Loucy (cell line): ENCODE measurements at regions not wholly inside any gene's neighbourhood (a gene's known extent, or its start where the extent isn't known, plus 50 kb on each side); places are given as distances from the start of the nearest gene placed in this dataset.
"Not testable (repeated sequence)": the region's sequence is repeated elsewhere in the genome, so short reads cannot be mapped to it uniquely, and the experiment has no call there.

Experiments used
- H2AFZ ChIP-seq: fragments of 200-600 bp; sonication (generic); 2 replicates; pipeline ENCODE4 v1.6.0; 2016; ENCODE audit warnings: antibody characterized with exemption, mild to moderate bottlenecking, low read length, moderate library complexity
- H3F3A ChIP-seq: fragments of 200-600 bp; 2 replicates; pipeline ENCODE4 v1.6.0; 2016; ENCODE audit warnings: antibody characterized with exemption, low read depth, mild to moderate bottlenecking
- H3K27me3 ChIP-seq: fragments of 200-600 bp; sonication (generic); 2 replicates; pipeline ENCODE4 v1.6.1; 2014; ENCODE audit warnings: low read length, mild to moderate bottlenecking; ENCODE audit not compliant: insufficient read depth, poor library complexity, severe bottlenecking
- H3K36me3 ChIP-seq: fragments of 200-600 bp; sonication (generic); 2 replicates; pipeline ENCODE4 v1.6.1; 2016; ENCODE audit warnings: low read length; ENCODE audit not compliant: insufficient read depth
- H3K4me1 ChIP-seq: fragments of 200-600 bp; sonication (generic); 2 replicates; pipeline ENCODE4 v1.5.1; 2014; ENCODE audit warnings: low read length, mild to moderate bottlenecking; ENCODE audit not compliant: insufficient read depth, poor library complexity, severe bottlenecking
- H3K4me2 ChIP-seq: fragments of 200-600 bp; sonication (generic); 2 replicates; pipeline ENCODE4 v1.6.0; 2014; ENCODE audit warnings: antibody characterized with exemption, low read length, low read depth, mild to moderate bottlenecking; ENCODE audit not compliant: poor library complexity, severe bottlenecking
- H3K4me3 ChIP-seq: fragments of 200-600 bp; sonication (generic); 2 replicates; pipeline ENCODE4 v1.5.1; 2014; ENCODE audit warnings: low read length, mild to moderate bottlenecking, mixed read lengths; ENCODE audit not compliant: poor library complexity, severe bottlenecking
- H3K79me2 ChIP-seq: fragments of 200-600 bp; sonication (generic); 2 replicates; pipeline ENCODE4 v1.6.1; 2014; ENCODE audit warnings: low read length; ENCODE audit not compliant: insufficient read depth
- H3K9ac ChIP-seq: fragments of 200-600 bp; sonication (generic); 2 replicates; pipeline ENCODE4 v1.6.0; 2014; ENCODE audit warnings: mild to moderate bottlenecking, low read depth, low read length, moderate library complexity; ENCODE audit not compliant: poor library complexity, severe bottlenecking
- H3K9me2 ChIP-seq: fragments of 200-600 bp; sonication (generic); replicated peaks from 2 replicates; pipeline ENCODE4 v1.6.1; 2016; ENCODE audit warnings: low read depth, low read length, mixed read lengths
- H3K9me3 ChIP-seq: fragments of 200-600 bp; sonication (generic); 2 replicates; pipeline ENCODE4 v1.6.1; 2014; ENCODE audit warnings: mild to moderate bottlenecking, antibody characterized with exemption, low read length, low read depth; ENCODE audit not compliant: insufficient read depth
- H4K20me1 ChIP-seq: fragments of 200-600 bp; sonication (generic); 2 replicates; pipeline ENCODE4 v1.6.0; 2014; ENCODE audit warnings: antibody characterized with exemption, low read length, mild to moderate bottlenecking; ENCODE audit not compliant: insufficient read depth, poor library complexity, severe bottlenecking
- EZH2phosphoT487 ChIP-seq: fragments of 200-600 bp; IDR thresholded peaks from 2 replicates; pipeline ENCODE4 v1.6.1; 2018; ENCODE audit warnings: antibody characterized with exemption, mild to moderate bottlenecking, moderate library complexity, borderline replicate concordance
- TF ChIP-seq, protein P1 (sequence below): fragments of 200-600 bp; sonication (generic); conservative IDR thresholded peaks from 2 replicates; pipeline ENCODE4 v1.5.1; 2014; ENCODE audit warnings: mild to moderate bottlenecking, antibody characterized with exemption, low read length

DNA sequence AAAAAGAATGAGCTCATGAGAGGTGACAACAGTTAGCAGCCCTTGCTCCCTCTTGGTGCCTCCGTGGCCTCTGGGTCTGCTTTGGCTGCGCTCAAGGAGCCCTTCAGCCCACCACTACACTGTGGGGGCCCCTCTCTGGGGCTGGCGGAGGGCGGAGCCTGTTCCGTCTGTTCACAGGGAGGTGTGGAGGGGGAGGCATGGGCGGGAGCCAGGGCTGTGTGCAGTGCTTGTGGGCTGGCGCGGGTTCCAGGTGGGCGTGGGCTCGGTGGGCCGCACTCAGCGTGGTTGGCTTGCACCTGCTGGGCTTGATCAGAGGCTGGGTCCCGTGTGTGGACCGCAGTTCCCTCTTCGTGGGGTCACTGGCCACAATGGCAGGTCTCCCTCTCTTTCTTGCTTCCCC lies 953.4 kb upstream of the PRR20A start:
- no peak overlapping the region for H3K4me2 ChIP-seq
- no peak overlapping the region for H3K9ac ChIP-seq
- H3F3A ChIP-seq: no peaks in the 10 kb centered on the region
- H3K9me3 ChIP-seq: no peaks in the 10 kb centered on the region
- no peaks in the 10 kb centered on the region for H4K20me1 ChIP-seq
- no peaks in the 10 kb centered on the region for H3K4me1 ChIP-seq
- H3K27me3 ChIP-seq: no peaks in the 10 kb centered on the region
- H3K4me3 ChIP-seq: no peak overlapping the region
- H3K9me2 ChIP-seq: no peaks in the 10 kb centered on the region
- TF ChIP-seq, protein P1, sequence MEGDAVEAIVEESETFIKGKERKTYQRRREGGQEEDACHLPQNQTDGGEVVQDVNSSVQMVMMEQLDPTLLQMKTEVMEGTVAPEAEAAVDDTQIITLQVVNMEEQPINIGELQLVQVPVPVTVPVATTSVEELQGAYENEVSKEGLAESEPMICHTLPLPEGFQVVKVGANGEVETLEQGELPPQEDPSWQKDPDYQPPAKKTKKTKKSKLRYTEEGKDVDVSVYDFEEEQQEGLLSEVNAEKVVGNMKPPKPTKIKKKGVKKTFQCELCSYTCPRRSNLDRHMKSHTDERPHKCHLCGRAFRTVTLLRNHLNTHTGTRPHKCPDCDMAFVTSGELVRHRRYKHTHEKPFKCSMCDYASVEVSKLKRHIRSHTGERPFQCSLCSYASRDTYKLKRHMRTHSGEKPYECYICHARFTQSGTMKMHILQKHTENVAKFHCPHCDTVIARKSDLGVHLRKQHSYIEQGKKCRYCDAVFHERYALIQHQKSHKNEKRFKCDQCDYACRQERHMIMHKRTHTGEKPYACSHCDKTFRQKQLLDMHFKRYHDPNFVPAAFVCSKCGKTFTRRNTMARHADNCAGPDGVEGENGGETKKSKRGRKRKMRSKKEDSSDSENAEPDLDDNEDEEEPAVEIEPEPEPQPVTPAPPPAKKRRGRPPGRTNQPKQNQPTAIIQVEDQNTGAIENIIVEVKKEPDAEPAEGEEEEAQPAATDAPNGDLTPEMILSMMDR: no peak
- no peak for TF ChIP-seq EZH2phosphoT487
- no peaks in the 10 kb centered on the region for H3K36me3 ChIP-seq
- no peaks in the 10 kb centered on the region for H3K79me2 ChIP-seq
- H2AFZ ChIP-seq: no peak overlapping the region

DNA sequence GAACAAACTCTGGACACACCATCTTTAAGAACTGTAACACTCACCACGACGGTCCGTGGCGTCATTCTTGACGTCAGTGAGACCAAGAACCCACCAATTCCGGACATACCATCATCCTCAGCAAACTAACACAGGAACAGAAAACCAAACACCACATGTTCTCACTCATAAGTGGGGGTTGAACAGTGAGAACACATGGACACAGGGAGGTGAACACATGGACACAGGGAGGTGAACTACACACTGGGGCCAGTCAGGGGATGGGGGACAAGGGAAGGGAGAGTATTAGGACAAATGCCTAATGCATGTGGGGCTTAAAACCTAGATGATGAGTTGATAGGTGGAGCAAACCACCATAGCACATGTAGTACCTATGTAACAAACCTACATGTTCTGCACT lies 952.1 kb upstream of the PRR20A start:
- not testable (repeated sequence) for H3K36me3 ChIP-seq, H2AFZ ChIP-seq, H3K9me2 ChIP-seq, H3K79me2 ChIP-seq, H3K4me2 ChIP-seq, H3K4me1 ChIP-seq, H3K9ac ChIP-seq, H3K9me3 ChIP-seq, H3K4me3 ChIP-seq, H3K27me3 ChIP-seq, H4K20me1 ChIP-seq, H3F3A ChIP-seq

DNA sequence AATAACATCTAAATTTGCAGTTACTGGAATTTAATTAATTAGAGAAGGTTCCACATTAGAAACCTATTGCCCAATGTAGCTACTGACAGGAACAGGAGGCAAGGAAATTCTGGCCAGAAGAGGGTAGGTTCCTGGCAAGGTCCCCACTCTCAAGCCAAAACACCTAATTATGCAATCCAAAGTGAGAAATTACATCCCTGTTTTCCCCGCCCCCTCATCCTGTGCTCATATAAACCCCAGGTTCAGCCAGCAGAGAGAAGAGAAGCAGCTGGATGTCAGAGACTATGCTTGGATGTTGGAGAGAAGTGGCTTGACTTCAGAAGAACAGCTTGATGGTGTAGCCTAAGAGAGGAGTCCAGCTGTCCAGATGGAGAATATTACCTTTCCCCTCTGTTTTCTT lies 951.3 kb upstream of the PRR20A start:
- H3K9me3 ChIP-seq: no peaks in the 10 kb centered on the region
- H3F3A ChIP-seq: no peaks in the 10 kb centered on the region
- H3K9ac ChIP-seq: no peak overlapping the region
- H3K27me3 ChIP-seq: no peaks in the 10 kb centered on the region
- no peak overlapping the region for H3K4me3 ChIP-seq
- no peak overlapping the region for H2AFZ ChIP-seq
- H3K79me2 ChIP-seq: no peaks in the 10 kb centered on the region
- H3K4me1 ChIP-seq: no peaks in the 10 kb centered on the region
- no peaks in the 10 kb centered on the region for H4K20me1 ChIP-seq
- H3K36me3 ChIP-seq: no peaks in the 10 kb centered on the region
- TF ChIP-seq, protein P1: no peak
- TF ChIP-seq EZH2phosphoT487: no peak
- H3K9me2 ChIP-seq: no peaks in the 10 kb centered on the region
- no peak overlapping the region for H3K4me2 ChIP-seq

DNA sequence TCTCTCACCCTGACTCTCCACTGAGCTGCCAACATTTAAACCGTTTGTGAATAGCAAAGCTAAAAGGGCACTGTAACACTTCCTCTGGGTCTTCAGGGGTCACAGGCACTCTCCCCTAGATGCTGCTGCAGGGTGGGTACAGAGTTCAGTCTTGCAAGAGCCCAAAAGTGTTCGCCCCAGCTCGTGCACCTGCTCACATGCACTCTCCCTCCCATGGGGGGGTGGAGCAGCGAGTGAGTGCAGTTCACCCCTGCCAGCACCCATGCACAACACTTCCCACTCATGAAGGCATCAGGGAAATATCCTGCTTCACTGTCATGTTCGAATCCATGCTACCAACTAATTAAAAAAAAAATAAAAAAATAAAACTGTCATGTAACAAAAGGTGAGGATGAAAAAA lies 950.7 kb upstream of the PRR20A start:
- Histone ChIP-seq H4K20me1 (no peaks in the 10 kb centered on the region), H3K4me1 (no peaks in the 10 kb centered on the region), H3F3A (no peaks in the 10 kb centered on the region), H3K9ac (no peak overlapping the region), H3K79me2 (no peaks in the 10 kb centered on the region), H2AFZ (no peak overlapping the region), H3K9me3 (no peaks in the 10 kb centered on the region), H3K9me2 (no peaks in the 10 kb centered on the region), H3K36me3 (no peaks in the 10 kb centered on the region), H3K4me3 (no peak overlapping the region), H3K4me2 (no peak overlapping the region), H3K27me3 (no peaks in the 10 kb centered on the region)
- TF ChIP-seq, protein P1: no peak
- no peak for TF ChIP-seq EZH2phosphoT487
